ENCODE measurements at regions not wholly inside any gene's neighbourhood (a gene's known extent, or its start where the extent isn't known, plus 50 kb on each side); places are given as distances from the start of the nearest gene placed in this dataset.

DNA sequence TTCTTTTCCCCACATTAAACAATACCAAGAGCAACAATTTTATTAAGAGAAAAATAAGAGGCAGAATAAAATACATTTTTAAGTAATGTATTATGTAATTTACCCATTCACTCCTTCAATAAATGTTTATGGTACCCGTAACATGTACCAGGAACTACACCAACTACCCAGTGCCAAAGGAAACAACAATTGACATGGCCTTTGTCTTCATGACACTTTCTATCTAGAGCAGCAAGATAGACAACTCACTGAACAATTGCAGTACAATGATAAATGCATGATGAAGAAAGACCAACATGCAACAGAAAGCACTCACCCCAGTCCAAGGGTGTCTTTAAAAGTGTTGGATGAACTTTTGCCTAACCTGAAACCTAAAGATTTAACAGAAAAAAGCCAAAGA lies 493.8 kb downstream of the IGSF11 start:
- POLR2A ChIA-PET = no interaction called here
- no peak for DNase-seq (ENCODE audit: extremely low spot score)

DNA sequence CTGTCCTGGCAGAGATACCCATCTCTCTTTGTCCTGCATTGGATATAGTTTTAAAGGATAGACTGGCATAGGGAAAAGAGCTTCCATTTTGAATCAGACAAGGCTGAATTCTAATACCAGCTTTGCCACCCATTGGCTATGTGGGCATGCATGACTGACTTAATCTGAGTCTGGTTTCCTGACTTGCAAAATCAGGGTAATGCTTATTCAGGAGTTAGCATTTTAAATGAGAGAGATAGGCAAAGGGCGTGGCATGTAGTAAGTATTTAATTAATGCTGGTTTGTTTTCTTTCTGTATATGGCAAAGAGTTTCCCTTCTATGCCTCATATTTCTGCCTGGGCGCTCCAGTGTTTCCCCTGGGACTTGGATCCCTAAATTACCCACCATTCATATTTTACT lies 492.9 kb downstream of the IGSF11 start:
- POLR2A ChIA-PET = no interaction called here
- CTCF ChIA-PET = interaction anchor here (0.9 kb wide), 1 partner anchor 10 kb away, joined by 3 read pairs; no protein-coding TSS in a partner anchor
- no peak for DNase-seq (ENCODE audit: extremely low spot score)
- no peak for TF ChIP-seq CTCF (IDR thresholded peaks at IDR 0.05; ENCODE audit: control extremely low read depth, extremely low read depth, low read depth, missing control alignments)

More for the DNA sequence above, 493.8 kb downstream of the IGSF11 start:
- CTCF ChIA-PET = interaction anchor here (0.9 kb wide), 1 partner anchor 11 kb away, joined by 3 read pairs; no protein-coding TSS in a partner anchor
- TF ChIP-seq CTCF (IDR thresholded peaks at IDR 0.05; ENCODE audit: control extremely low read depth, extremely low read depth, low read depth, missing control alignments) = no peak

DNA sequence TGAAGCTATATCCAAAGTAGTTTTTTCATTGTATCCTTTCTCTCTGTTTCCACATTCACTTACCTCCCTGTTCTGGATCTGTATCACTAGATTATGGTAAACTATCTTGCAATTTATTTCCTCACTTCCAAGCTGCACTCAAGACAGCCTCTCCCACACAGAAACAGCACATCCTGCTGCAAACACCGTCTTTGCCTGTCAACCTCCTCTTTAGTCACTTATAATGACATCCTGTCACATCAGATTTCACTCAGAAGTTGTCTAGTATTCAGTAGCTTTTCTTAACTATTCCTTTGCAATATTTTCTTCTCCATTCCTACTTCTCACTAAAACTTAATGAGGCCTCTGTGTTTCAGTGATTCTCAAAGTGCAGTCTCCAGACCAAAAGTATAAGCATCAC lies 490.8 kb downstream of the IGSF11 start:
- POLR2A ChIA-PET = no interaction called here
- DNase-seq (ENCODE audit: extremely low spot score) = no peak
- CTCF ChIA-PET = no interaction called here
- no peak for TF ChIP-seq CTCF (IDR thresholded peaks at IDR 0.05; ENCODE audit: control extremely low read depth, extremely low read depth, low read depth, missing control alignments)

- POLR2A ChIA-PET = no interaction called here
Observed at GRCh38 chr3:118544458-118544857, 490.2 kb downstream of the IGSF11 start.

DNA sequence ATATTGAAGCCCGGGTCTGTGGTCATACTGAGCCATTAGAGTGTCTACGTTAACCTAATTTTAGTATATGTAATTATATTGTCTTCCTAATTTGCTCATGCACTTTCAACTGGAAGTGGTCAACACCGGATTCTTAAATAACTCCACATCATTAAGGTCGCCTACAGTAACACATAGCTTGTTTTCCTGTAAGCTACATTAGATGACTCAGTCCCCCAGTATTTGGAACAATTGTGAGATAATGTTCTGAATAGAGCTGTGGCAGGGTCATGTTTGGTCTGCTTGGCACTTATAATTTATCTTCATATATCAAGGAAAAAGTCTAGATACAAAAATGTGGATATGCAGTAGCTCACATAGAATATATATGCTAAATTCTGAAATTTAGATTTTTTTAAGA lies 486.2 kb downstream of the IGSF11 start:
- no peak for DNase-seq (ENCODE audit: extremely low spot score)
- no peak for TF ChIP-seq CTCF (IDR thresholded peaks at IDR 0.05; ENCODE audit: control extremely low read depth, extremely low read depth, low read depth, missing control alignments)
- CTCF ChIA-PET = interaction anchor here (0.7 to 1.9 kb wide), 4 partner anchors 9 to 72 kb away, joined by 3 to 5 read pairs (median 3); no protein-coding TSS in a partner anchor
- POLR2A ChIA-PET = no interaction called here

More at GRCh38 chr3:118544458-118544857, 490.2 kb downstream of the IGSF11 start:
- CTCF ChIA-PET = no interaction called here
- no peak for DNase-seq (ENCODE audit: extremely low spot score)
- TF ChIP-seq CTCF (IDR thresholded peaks at IDR 0.05; ENCODE audit: control extremely low read depth, extremely low read depth, low read depth, missing control alignments) = no peak

DNA sequence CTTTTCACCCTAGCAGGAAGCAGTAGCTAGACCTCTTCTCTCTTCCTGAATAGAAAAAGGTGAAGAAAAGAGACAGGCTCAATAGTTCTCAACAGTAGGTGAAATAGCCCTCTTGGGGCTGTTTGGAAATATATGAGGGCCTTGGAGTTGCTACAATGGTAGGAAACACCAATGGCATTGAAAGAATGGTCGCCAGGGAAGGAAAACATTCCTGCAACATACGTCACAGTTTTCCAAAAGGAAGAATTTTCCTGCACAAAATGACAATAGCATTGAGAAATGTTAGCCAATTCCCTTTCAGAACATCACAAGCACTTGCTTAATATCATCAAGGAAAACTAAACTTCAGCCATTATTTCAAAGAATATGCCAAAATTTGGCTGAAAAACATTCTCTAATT lies 484.5 kb downstream of the IGSF11 start:
- POLR2A ChIA-PET = no interaction called here
- no peak for DNase-seq (ENCODE audit: extremely low spot score)
- no peak for TF ChIP-seq CTCF (IDR thresholded peaks at IDR 0.05; ENCODE audit: control extremely low read depth, extremely low read depth, low read depth, missing control alignments)
- CTCF ChIA-PET = no interaction called here

- CTCF ChIA-PET = no interaction called here
- POLR2A ChIA-PET = no interaction called here
- DNase-seq (ENCODE audit: extremely low spot score) = no peak
- no peak for TF ChIP-seq CTCF (IDR thresholded peaks at IDR 0.05; ENCODE audit: control extremely low read depth, extremely low read depth, low read depth, missing control alignments)
Observed at GRCh38 chr3:118550556-118550955, 484.1 kb downstream of the IGSF11 start.
